ENCODE measurements at regions not wholly inside any gene's neighbourhood (a gene's known extent, or its start where the extent isn't known, plus 50 kb on each side); places are given as distances from the start of the nearest gene placed in this dataset.

- Mint-ChIP-seq H3K9me3 (ENCODE audit: unreplicated experiment) (no peaks in the 10 kb centered on the region), H3K27me3 (ENCODE audit: unreplicated experiment) (peaks cover 26% of the 10 kb centered on the region), H3K36me3 (ENCODE audit: unreplicated experiment) (no peaks in the 10 kb centered on the region), H3K27ac (ENCODE audit: unreplicated experiment) (no peak overlapping the region), H3K4me3 (ENCODE audit: unreplicated experiment) (no peak overlapping the region), H3K4me1 (ENCODE audit: unreplicated experiment) (no peaks in the 10 kb centered on the region)
- no peak for TF ChIP-seq CTCF (IDR thresholded peaks at IDR 0.05)
- DNase-seq (ENCODE audit: extremely low spot score, unreplicated experiment) = no peak
Observed at GRCh38 chr14:36441283-36441682, 78.7 kb downstream of the NKX2-1 start.

DNA sequence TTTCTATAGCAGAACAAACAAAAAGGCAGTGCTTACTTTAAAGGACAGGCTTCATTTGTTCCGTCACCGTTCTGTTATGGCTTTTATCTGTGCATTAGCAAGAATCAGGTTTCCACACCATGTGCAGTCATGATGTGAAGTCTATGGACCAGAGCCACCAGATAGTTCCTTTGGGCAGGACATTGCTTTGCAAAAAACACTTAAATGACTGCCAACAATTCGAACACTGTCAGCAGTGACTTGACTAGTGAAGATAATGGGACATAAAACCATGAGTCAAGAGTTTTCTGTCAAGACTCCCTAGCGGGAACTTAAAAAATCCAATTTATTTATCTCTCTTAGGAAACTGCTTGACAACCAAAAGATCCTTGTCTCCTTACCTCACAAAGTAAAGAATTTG lies 80.3 kb downstream of the NKX2-1 start:
- no peaks in the 10 kb centered on the region for H3K9me3 Mint-ChIP-seq (ENCODE audit: unreplicated experiment)
- no peak for DNase-seq (ENCODE audit: extremely low spot score, unreplicated experiment)
- H3K27ac Mint-ChIP-seq (ENCODE audit: unreplicated experiment) = no peak overlapping the region
- no peak overlapping the region for H3K4me3 Mint-ChIP-seq (ENCODE audit: unreplicated experiment)
- no peaks in the 10 kb centered on the region for H3K4me1 Mint-ChIP-seq (ENCODE audit: unreplicated experiment)
- no peak for TF ChIP-seq CTCF (IDR thresholded peaks at IDR 0.05)
- peaks cover 25% of the 10 kb centered on the region for H3K27me3 Mint-ChIP-seq (ENCODE audit: unreplicated experiment)
- no peaks in the 10 kb centered on the region for H3K36me3 Mint-ChIP-seq (ENCODE audit: unreplicated experiment)

DNA sequence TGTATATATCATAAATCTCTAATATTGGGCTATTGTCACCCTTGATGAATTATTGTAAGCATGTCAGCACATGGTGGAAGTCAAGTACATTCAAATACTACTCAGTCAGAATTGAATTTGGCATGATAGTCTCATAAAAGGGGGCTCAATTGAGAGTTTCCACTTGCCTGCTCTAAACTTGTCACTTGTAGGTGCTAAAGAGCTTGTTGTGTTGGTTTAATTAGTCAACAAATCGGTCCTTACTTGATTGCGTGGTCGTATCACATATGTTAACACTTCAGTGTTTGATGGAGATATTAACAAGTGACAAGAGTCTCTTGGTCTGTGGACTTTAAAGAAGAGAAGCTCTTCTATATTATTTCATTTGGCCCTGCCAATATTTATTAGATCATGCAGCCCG lies 81.1 kb downstream of the NKX2-1 start:
- Mint-ChIP-seq H3K4me3 (ENCODE audit: unreplicated experiment) (no peak overlapping the region), H3K36me3 (ENCODE audit: unreplicated experiment) (no peaks in the 10 kb centered on the region), H3K4me1 (ENCODE audit: unreplicated experiment) (no peaks in the 10 kb centered on the region), H3K27ac (ENCODE audit: unreplicated experiment) (no peak overlapping the region), H3K9me3 (ENCODE audit: unreplicated experiment) (no peaks in the 10 kb centered on the region), H3K27me3 (ENCODE audit: unreplicated experiment) (peaks cover 25% of the 10 kb centered on the region)
- no peak for DNase-seq (ENCODE audit: extremely low spot score, unreplicated experiment)
- no peak for TF ChIP-seq CTCF (IDR thresholded peaks at IDR 0.05)

DNA sequence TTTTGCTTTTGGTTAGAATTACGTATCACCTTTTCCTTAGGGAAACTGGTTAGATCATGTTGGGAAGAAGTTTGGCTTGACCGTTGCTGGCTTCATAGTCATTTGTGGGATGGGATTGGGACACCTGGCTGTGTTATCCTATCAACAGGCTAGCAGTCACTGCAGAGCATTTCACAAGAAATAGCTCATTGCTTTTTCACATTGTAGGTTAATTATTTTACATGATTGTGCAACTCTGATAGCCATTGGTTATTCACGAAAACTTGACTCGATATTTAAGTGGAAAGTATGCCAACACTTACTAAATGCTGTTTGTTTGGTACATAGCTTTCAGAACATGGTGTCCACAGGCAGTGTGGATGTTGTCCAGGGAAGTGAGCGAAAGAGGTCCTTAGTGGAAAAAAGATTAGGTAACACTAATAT lies 89.4 kb downstream of the NKX2-1 start:
- no peak overlapping the region for H3K4me3 Mint-ChIP-seq (ENCODE audit: unreplicated experiment)
- no peaks in the 10 kb centered on the region for H3K4me1 Mint-ChIP-seq (ENCODE audit: unreplicated experiment)
- no peak overlapping the region for H3K27ac Mint-ChIP-seq (ENCODE audit: unreplicated experiment)
- H3K27me3 Mint-ChIP-seq (ENCODE audit: unreplicated experiment) = peaks cover 5% of the 10 kb centered on the region
- no peaks in the 10 kb centered on the region for H3K9me3 Mint-ChIP-seq (ENCODE audit: unreplicated experiment)
- DNase-seq (ENCODE audit: extremely low spot score, unreplicated experiment) = no peak
- TF ChIP-seq CTCF (IDR thresholded peaks at IDR 0.05) = no peak
- H3K36me3 Mint-ChIP-seq (ENCODE audit: unreplicated experiment) = no peaks in the 10 kb centered on the region

- Mint-ChIP-seq H3K27ac (ENCODE audit: unreplicated experiment) (no peak overlapping the region), H3K4me3 (ENCODE audit: unreplicated experiment) (no peak overlapping the region), H3K27me3 (ENCODE audit: unreplicated experiment) (peaks cover 4% of the 10 kb centered on the region), H3K36me3 (ENCODE audit: unreplicated experiment) (no peaks in the 10 kb centered on the region), H3K9me3 (ENCODE audit: unreplicated experiment) (no peaks in the 10 kb centered on the region), H3K4me1 (ENCODE audit: unreplicated experiment) (no peaks in the 10 kb centered on the region)
- TF ChIP-seq CTCF (IDR thresholded peaks at IDR 0.05) = no peak
- DNase-seq (ENCODE audit: extremely low spot score, unreplicated experiment) = no peak
Observed at GRCh38 chr14:36430169-36430568, 89.9 kb downstream of the NKX2-1 start.
